Left hindlimb (tissue), 1 donor: ENCODE measurements at regions not wholly inside any gene's neighbourhood (a gene's known extent, or its start where the extent isn't known, plus 50 kb on each side); places are given as distances from the start of the nearest gene placed in this dataset.

Experiments used
- DNase-seq: peaks from one replicate; pipeline ENCODE4 v3.0.0-alpha.2; 2018

GRCh38 chr4:132548463-132548862, 600.6 kb upstream of the PCDH10 start:
- DNase-seq: no peak

DNA sequence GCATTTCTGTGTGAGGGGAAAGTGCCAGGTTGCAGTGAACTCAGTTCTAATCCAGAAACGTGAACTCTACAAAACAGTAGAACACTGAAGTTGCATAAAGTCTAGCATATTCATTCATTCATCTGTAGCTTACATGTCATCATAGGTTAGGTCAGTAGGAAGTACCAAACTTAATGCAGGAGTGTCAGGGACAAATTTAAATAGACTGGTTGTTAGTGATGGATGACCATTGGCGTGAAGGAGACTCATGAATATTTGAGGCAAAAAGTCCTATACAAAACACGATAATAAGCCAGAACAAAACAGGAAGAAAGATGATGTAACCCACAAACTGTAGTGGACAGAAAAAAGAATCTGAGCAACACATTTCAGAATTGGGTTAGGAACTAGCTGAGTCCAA, 592.8 kb upstream of the PCDH10 start:
- DNase-seq: no peak

DNA sequence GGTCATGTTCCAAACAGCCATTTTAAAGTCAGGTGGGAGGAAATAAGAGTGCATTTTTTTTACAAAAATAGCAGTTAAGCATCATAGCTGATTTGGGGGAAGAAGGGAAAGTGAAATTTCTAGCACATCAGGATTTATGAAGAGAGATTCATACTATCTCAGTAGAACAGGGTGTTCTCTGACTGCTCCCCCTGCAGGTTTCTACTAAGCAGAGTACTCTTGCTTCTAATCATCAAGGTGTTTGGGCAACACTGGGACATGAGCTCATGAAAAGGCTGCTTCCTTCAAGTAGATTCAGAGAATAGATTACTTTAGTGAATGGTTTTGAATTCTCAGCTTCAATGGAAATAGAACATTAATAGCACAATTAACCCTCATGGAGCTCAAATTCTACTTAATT, 591.4 kb upstream of the PCDH10 start:
- DNase-seq: no peak

GRCh38 chr4:132564920-132565319, 584.2 kb upstream of the PCDH10 start:
- DNase-seq: no peak

- no peak for DNase-seq
Measured at GRCh38 chr4:132565542-132565941, 583.6 kb upstream of the PCDH10 start.

DNA sequence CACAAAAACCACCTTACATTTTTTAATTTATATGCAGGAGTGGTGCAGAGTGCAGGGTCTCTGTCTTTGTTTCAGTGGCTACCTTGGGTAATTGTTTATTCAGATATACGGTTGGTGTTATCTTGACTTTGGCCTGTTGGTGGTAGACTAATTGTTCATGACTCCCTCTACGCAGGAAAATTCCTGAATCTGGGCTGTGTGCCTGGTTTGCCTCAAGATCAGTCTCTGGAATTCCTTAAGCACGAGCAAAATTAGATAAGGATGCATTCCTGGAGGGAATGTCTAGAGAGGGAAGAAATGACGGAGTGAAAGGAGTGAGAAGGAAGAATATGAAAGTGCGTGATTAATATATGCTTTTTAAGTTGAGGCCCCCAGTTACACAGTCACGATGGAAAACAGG, 576.9 kb upstream of the PCDH10 start:
- no peak for DNase-seq

DNA sequence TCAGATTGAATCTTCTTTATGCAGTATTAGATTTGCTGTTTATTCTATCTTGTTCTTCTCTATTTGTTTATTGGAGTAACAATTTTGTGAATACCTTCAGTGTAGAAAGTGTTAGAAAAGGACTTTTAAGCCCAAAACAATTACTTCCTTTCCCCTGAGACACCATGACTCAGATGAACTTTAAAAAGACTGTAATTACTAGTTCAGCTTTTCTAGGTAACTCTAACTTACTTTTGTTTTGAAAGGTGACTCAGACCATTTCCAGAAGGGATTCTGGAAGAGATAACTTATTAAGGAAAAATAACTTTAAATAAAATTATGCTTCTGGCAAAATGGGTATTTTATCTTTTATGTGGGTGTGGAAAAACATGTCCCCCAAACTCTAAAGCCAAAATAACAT, 561.5 kb upstream of the PCDH10 start:
- DNase-seq: no peak

DNA sequence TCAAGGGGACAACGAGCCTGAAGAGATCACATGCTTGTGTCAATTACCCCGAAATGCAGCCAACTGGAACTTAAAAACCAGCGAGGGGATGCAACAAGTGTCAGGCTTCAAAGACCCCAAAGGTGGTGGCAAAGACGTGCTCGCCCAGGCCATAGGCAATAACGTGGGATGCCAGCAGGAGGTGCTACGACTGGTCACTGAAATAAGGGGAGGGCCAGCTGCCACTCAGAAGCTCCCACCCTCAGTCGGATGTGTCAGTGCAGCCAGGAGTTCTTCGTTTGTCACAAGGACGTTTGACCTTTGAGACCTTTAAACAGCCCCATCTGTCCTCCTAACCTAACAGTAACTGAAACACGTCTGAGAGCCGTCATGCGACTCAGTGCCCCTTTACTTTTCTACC, 556.8 kb upstream of the PCDH10 start:
- DNase-seq: no peak

GRCh38 chr4:132592850-132593249, 556.2 kb upstream of the PCDH10 start:
- no peak for DNase-seq

DNA sequence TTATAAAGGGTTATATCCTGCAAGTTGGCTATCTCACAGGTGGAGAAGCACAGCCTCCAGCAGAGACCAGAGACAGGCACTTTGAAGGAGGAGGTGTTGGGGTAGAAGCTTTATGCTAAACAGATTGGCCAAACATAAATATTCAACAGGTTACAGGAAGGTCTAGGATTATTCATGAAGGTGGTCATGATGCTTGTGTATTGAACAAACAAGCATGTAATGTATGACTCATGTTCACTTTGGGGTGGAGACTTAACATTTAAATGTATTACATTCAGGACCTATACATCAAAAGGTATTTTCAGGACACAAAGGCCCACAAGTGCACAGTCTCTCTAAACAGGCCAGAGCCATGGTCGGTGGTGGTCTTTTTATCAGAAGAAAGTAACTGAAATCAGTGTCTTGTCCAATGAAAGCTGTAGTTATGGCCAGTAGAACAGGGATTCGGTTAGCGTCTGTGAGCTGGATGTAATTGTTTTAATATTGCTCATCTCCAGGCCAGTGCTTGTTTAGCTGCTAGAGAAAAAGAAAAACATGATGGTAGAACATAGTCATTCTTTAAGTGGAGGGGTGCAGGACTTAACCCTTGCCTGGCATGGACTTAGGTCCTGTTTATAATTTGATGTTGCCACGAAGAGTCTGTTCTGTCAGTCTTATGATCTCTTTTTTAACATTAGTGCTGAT, 555.2 kb upstream of the PCDH10 start:
- no peak for DNase-seq

DNA sequence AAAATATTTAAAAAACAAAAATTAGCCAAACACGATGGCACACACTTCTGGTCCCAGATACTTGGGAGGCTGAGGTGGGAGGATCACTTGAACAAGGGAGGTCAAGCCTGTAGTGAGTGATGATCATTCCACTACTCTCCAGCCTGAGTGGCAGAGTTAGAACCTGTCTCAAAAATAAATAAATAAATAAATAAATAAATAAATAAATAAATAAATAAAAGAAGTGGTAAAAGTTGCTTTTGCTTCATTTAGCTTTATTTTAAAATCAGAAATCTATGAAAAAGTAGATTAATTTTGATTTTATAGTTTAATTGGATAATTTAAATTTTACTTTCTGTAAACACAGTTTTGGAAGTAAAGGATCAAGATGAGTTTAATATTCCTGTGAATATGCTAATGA, 552.9 kb upstream of the PCDH10 start:
- no peak for DNase-seq

DNA sequence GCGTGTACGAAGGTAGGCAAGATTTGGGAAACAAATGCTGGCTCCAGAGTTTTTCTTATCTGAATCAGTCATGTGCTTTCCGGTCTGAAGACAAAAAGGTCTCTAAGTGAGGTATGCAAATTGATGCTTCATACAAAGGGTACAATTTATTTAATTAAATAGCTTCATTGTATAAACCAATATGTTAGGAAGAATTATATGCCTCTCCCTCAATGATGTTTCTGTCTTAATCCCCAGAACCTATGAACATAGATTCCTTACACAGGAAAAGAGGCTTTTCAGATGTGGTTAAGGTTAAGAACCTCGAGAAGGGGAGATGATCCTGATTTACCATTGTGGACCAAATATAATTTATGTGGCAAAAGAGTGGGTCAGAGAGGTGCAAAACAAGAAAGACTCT, 543.5 kb upstream of the PCDH10 start:
- no peak for DNase-seq

- no peak for DNase-seq
Measured at GRCh38 chr4:132614682-132615081, 534.4 kb upstream of the PCDH10 start.

GRCh38 chr4:132619968-132620367, 529.1 kb upstream of the PCDH10 start:
- no peak for DNase-seq

DNA sequence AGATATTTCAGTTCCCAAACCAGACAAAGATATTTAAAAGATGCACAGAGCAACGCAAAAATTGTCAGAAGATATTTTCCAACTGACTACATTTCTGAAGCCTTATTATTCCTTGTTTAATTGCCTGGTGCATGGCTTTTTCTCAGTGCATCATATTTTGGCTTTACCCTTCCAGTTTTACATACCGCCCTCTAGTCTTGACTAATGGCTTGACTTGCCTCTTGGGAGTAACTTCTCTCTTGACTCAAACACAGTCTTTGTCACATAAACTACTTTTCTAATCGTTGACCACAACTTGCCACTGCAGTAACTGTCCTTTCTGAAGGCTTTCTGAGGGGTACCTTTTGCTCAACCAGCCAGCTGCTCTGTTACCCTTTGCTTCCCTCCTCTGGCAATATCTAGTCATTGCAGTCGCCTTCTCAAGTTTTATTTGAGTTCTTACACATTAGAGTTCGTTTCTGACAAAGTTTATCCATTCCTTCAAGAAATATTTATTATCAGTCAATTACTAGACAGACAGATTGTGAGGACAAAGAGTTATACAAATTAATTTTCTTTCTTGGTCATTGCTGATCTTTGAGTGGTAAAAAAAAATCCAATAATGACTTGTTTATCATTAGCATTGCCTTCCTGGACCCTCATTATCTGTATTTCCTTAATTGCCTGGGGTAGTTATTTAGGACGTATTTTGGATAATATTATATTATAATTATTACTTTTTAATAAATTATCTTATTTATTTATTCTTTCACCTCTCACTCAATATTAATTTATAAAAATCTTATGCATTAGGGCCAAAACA, 506.9 kb upstream of the PCDH10 start:
- no peak for DNase-seq

DNA sequence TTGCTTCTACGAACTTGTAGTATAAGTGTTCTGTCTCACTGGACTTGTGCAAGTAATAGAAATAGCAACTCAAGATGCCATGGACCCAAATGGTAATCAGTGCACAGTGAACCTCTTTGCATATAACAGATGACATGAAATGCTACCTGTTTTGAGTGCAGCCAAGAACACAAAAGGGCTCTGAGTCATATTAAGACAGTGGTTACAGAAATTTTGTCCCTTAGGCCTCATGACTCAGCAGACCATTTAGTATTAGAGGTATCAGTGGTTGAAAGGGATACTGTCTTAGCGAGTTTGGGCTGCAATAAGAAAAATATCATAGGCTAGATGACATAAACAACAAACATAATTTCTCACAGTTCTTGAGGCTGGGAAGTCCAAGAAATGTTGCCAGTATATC, 502.9 kb upstream of the PCDH10 start:
- DNase-seq: no peak

DNA sequence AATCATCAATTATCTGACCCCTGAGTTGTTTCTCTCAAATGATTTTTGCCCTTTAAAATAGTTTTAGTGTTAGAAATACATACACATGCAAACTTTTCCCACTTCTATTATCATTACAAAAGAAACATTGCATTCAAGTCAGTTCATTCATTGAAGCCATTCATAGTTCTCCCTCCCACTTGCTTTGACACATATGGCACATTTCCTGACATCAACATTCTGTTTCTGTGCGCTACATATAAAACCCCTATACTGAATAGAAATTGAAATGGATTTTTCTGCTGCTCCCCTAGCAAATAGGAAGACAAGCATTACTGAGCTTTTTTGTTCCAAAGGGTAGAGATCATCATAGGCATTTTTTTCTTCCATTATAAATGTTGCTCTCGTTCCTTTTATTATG, 497.9 kb upstream of the PCDH10 start:
- no peak for DNase-seq

- DNase-seq: no peak
Measured at GRCh38 chr4:132660181-132660580, 488.9 kb upstream of the PCDH10 start.

- no peak for DNase-seq
Measured at GRCh38 chr4:132662456-132662855, 486.6 kb upstream of the PCDH10 start.

DNA sequence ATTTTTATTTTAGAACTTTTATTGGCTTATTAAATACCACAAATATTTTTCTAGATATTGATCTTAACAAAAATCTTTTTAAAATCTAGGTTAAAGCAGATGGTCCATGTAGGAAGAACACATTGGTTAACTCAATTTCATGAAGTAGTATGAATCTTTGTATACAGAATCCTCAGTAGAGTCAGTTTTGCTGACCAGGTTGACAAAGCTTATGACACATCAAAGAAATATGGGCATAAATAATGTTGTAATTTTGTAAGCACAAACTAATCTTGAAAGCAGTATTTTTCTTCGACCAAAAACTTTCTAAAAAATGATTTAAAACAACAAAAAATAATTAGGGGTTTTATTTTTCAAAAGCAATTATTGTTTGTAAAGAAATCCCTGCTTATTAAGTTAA, 479.3 kb upstream of the PCDH10 start:
- DNase-seq: no peak

DNA sequence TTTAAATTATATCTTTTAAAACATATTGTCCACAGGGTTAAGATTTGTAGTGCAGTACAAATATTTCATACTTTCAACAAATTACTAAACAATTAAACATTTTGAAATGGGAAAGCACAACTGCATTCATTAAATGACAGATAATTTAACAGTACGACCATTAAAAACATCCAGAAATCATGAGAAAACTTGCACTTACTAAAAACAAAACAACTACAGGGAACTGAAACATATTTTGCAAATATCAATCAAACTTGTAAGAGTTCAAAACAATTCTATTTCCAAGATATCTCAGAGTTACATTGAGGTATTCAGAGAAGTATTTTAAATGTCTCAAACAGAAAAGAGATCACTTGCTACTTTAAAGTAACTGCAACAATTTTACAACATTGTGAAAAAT, 478.5 kb upstream of the PCDH10 start:
- DNase-seq: no peak

- DNase-seq: no peak
Measured at GRCh38 chr4:132683957-132684356, 465.1 kb upstream of the PCDH10 start.

DNA sequence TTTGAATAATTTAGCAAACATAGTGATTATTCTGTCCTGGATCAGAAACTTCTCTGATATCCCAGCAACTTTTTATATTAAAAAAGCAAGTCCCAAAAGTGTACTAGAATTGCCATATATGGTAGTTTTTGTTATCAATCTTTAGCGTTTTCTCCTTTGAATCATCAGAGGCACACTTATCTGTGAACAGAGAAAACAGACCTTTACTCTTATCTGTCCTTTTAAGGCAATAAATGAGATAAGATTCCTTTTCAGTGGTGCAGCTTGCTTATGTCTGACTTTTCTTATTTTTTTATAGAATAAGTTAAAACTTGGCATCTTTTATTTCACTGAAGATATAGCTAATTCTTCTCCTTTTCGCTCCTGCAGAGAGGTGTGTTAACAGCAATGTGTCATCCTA, 458.1 kb upstream of the PCDH10 start:
- no peak for DNase-seq

GRCh38 chr4:132691668-132692067, 457.4 kb upstream of the PCDH10 start:
- DNase-seq: no peak

DNA sequence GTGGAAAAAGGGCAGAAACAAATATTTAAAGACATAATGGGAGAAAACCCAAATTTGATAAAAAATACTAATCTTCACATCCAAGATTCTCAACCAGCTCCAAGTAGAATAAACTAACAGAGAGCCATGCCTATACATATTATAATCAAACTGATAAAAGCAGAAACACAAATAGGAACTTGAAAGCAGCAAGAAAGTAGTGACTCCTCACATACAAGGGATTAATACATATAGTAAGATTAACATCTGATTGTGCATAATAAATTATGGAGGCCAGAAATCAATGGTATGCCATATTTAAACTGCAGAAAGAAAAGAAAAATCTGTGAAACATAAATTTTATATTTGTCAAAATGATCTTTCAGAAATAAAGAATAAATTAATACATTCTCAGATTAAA, 454.3 kb upstream of the PCDH10 start:
- no peak for DNase-seq
